ENCODE measurements at regions not wholly inside any gene's neighbourhood (a gene's known extent, or its start where the extent isn't known, plus 50 kb on each side); places are given as distances from the start of the nearest gene placed in this dataset.
A peak's percentile ranks its signal among the peaks of the same experiment; 100 is the strongest.

DNA sequence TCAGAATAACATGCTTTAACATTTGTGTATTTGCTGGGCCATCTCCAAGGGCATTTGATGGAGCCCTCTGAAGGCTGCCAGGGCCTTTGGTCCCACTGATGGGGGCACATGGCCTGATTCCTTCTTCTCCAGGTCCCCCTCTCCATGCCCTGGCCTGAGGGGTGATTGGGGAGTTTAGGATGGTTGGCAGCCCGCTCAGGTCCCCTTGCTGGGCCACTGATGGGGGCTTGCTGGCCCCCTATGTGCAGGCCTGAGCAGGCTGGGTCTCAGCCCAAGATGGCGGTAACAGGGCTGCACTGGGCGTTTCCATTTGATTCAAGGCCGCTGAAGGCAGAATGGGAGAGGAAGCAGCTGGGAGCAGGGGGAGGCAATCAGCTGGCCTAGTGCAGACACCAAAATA, 113.7 kb upstream of the NECTIN1 start:
- no peaks in the 10 kb centered on the region for H3K36me3 ChIP-seq
- H3K27ac ChIP-seq, result no peak overlapping the region
- TF ChIP-seq POLR2A (IDR thresholded peaks at IDR 0.05), result no peak
- TF ChIP-seq, protein P1, sequence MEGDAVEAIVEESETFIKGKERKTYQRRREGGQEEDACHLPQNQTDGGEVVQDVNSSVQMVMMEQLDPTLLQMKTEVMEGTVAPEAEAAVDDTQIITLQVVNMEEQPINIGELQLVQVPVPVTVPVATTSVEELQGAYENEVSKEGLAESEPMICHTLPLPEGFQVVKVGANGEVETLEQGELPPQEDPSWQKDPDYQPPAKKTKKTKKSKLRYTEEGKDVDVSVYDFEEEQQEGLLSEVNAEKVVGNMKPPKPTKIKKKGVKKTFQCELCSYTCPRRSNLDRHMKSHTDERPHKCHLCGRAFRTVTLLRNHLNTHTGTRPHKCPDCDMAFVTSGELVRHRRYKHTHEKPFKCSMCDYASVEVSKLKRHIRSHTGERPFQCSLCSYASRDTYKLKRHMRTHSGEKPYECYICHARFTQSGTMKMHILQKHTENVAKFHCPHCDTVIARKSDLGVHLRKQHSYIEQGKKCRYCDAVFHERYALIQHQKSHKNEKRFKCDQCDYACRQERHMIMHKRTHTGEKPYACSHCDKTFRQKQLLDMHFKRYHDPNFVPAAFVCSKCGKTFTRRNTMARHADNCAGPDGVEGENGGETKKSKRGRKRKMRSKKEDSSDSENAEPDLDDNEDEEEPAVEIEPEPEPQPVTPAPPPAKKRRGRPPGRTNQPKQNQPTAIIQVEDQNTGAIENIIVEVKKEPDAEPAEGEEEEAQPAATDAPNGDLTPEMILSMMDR (IDR thresholded peaks at IDR 0.05), result no peak
- no peaks in the 10 kb centered on the region for H3K27me3 ChIP-seq (replicated peaks; ENCODE audit: insufficient read depth)
- 65% methylated on average over 4 of the region's 4 CpGs for WGBS
- intact Hi-C loops (cut with DNase I), result no loop called here
- no peaks in the 10 kb centered on the region for H3K9me3 ChIP-seq
- DNase-seq (ENCODE audit: low spot score), result no peak
- H3K4me1 ChIP-seq (replicated peaks), result no peaks in the 10 kb centered on the region
- no peak overlapping the region for H3K4me3 ChIP-seq

DNA sequence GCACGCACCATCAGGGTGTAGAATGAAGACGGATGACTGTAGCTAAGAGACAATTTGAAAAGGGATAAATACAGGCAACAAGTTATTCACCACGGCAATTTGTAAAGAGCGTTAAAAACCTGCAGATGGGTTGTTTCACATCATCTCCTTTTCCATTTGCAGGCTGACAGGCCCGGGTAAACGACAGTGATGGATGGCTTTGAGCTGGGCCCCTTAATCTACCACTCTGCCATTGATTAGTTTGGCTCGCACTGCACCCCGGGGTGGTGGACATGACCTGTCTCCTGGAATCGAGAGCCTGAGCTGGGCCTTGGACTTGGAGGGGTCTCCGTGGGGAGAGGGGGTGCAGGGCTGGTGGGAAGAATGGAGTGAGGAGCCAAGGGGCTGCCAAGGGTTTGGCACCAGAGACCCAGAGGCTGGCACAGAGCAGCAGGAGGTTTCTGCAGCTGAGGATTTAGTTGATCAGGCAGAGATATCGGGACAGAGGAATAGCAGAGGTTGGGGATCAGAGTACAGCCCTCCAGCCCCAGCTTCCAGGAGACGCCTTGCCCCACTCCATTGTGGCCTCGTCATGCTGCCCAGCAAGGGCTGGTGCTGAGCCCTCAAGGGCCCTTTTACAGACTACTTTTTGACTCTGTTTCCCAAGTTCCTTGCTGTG, 110.6 kb upstream of the NECTIN1 start:
- intact Hi-C loops (cut with DNase I), result no loop called here
- Histone ChIP-seq H3K36me3 (no peaks in the 10 kb centered on the region), H3K27ac (no peak overlapping the region), H3K4me3 (no peak overlapping the region), H3K27me3 (replicated peaks; ENCODE audit: insufficient read depth) (no peaks in the 10 kb centered on the region), H3K9me3 (no peaks in the 10 kb centered on the region), H3K4me1 (replicated peaks) (no peaks in the 10 kb centered on the region)
- TF ChIP-seq, protein P1 (IDR thresholded peaks at IDR 0.05), result no peak
- no peak for TF ChIP-seq POLR2A (IDR thresholded peaks at IDR 0.05)
- TF ChIP-seq POLR2AphosphoS5 (IDR thresholded peaks at IDR 0.05), result no peak
- 54% methylated on average over 13 of the region's 13 CpGs for WGBS
- no peak for DNase-seq (ENCODE audit: low spot score)

DNA sequence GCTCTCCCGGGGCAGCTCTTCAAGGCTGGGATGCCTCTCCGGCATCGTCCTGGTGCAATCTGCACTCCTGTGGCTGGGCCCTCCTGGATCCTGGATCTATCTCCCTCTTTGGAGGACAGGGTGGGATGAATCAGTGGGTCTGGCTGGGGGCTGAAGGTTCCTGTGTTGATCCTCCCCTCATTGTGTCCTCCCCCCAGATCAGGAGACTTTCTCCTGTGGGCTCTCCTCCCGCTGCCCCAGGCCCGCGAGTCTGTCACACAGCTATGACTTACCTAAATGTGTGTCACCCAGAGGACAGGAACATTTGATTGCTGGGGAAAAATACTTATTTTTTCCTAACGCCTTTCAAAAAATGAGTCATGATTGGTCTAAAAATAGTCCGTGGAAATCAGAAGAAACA, 106.8 kb upstream of the NECTIN1 start:
- H3K4me1 ChIP-seq (replicated peaks), result no peaks in the 10 kb centered on the region
- no peak overlapping the region for H3K4me3 ChIP-seq
- WGBS, result 76% methylated on average over 8 of the region's 8 CpGs
- no peaks in the 10 kb centered on the region for H3K9me3 ChIP-seq
- DNase-seq (ENCODE audit: low spot score), result no peak
- no peaks in the 10 kb centered on the region for H3K27me3 ChIP-seq (replicated peaks; ENCODE audit: insufficient read depth)
- TF ChIP-seq POLR2A (IDR thresholded peaks at IDR 0.05), result no peak
- no peak overlapping the region for H3K27ac ChIP-seq
- intact Hi-C loops (cut with DNase I), result no loop called here
- no peaks in the 10 kb centered on the region for H3K36me3 ChIP-seq

DNA sequence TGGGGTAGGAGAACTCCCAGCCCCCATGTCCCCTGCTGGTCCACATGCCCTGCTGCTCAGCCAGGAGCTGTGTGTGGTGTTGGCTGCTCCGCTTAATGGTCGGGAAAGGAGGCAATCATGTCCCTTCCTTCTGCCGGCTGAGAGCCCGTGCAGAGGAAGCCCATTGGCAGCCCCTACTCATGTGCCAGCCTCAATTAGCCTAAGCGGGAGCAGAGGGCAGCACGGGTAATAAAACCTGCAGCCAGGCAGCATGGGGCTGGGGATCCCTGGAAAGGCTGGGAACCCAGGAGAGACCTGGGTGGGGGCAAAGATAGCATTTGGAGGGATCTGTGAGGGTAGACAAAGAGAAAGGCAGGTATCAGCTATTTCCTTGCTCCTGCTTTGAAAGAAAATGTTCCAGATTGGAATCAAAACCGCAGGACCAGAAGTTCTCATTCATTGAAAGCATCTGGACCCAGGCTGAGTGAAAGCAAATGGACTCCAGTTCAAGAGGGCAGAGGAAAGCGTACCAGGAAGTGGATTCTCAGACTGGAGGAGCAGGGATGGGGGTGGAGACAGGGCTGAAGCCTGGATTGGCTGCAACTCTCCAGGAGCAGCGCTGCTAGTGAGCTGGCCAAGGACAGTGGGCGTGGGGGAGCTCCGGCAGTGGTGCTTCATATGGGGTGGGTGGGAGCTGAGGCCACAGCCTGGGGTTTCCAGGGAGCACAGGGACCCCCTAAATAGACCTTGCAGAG, 103.4 kb upstream of the NECTIN1 start:
- no peak overlapping the region for H3K4me3 ChIP-seq
- 49% methylated on average over 11 of the region's 11 CpGs for WGBS
- TF ChIP-seq POLR2AphosphoS5 (IDR thresholded peaks at IDR 0.05), result peak; percentile 22
- TF ChIP-seq, protein P1 (IDR thresholded peaks at IDR 0.05), result no peak
- DNase-seq (ENCODE audit: low spot score), result peak; percentile 17
- no peak overlapping the region for H3K27ac ChIP-seq
- intact Hi-C loops (cut with DNase I), result no loop called here
- no peaks in the 10 kb centered on the region for H3K27me3 ChIP-seq (replicated peaks; ENCODE audit: insufficient read depth)
- no peaks in the 10 kb centered on the region for H3K36me3 ChIP-seq
- no peaks in the 10 kb centered on the region for H3K4me1 ChIP-seq (replicated peaks)
- H3K9me3 ChIP-seq, result no peaks in the 10 kb centered on the region

DNA sequence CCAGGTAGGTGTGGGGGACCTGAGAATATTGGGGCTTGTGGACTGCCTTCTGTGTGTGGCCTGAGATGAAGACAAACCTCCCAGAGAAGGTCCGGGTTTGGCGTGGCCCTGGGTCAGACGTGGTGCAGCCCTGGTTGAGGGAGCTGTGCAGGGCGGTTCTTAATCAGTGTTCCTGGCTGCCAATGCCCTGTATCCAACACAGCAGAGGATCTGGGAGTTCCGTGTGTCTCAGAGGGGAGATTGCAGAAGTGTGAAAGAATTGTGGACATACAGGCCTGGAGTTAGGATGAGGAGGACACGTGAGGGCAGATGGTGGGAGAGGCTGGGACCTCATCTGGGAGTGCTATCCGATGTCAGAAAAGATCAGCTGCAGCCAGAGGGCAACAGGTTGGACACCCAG, 102.0 kb upstream of the NECTIN1 start:
- intact Hi-C loops (cut with DNase I), result no loop called here
- Histone ChIP-seq H3K4me1 (replicated peaks) (no peaks in the 10 kb centered on the region), H3K27ac (no peak overlapping the region), H3K4me3 (no peak overlapping the region), H3K9me3 (no peaks in the 10 kb centered on the region), H3K36me3 (no peaks in the 10 kb centered on the region), H3K27me3 (replicated peaks; ENCODE audit: insufficient read depth) (no peaks in the 10 kb centered on the region)
- TF ChIP-seq POLR2A (IDR thresholded peaks at IDR 0.05) (no peak), POLR2AphosphoS5 (IDR thresholded peaks at IDR 0.05) (no peak)
- TF ChIP-seq, protein P1 (IDR thresholded peaks at IDR 0.05), result no peak
- no peak for DNase-seq (ENCODE audit: low spot score)
- WGBS, result 84% methylated on average over 7 of the region's 7 CpGs

Measured in prostate gland (tissue), 2 donors.